NCI-H2227 (cell line): ENCODE measurements at regions not wholly inside any gene's neighbourhood (a gene's known extent, or its start where the extent isn't known, plus 50 kb on each side); places are given as distances from the start of the nearest gene placed in this dataset.
"Not testable (repeated sequence)": the region's sequence is repeated elsewhere in the genome, so short reads cannot be mapped to it uniquely, and the experiment has no call there.

ENCODE experiments used
- DNase-seq: peaks from one replicate; lab custom pipeline; 2025; ENCODE audit not compliant: unreplicated experiment; lab: John Stamatoyannopoulos, UW

GRCh38 chr4:164288578-164288977 lies 465.4 kb upstream of the SMIM31 start:
- no peak for DNase-seq

- DNase-seq, result peak; percentile 4
Measured at GRCh38 chr4:164293203-164293602, 460.7 kb upstream of the SMIM31 start.

DNA sequence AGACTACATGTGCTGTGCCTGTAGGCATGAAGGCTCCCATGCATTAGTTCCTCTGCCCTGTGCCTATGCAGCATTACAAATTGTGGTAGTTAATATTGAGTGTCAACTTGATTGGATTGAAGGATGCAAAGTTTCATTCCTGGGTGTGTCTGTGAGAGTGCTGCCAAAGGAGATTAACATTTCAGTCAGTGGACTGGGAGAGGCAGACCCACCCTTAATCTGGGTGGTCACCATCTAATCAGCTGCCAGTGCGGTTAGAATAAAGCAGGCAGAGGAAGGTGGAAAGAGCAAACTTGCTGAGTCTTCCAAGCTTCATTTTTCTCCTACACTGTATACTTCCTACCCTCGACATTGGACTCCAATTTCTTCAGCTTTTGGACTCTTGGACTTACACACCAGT lies 460.2 kb upstream of the SMIM31 start:
- no peak for DNase-seq

- DNase-seq, result no peak
Measured at GRCh38 chr4:164301430-164301829, 452.5 kb upstream of the SMIM31 start.

DNA sequence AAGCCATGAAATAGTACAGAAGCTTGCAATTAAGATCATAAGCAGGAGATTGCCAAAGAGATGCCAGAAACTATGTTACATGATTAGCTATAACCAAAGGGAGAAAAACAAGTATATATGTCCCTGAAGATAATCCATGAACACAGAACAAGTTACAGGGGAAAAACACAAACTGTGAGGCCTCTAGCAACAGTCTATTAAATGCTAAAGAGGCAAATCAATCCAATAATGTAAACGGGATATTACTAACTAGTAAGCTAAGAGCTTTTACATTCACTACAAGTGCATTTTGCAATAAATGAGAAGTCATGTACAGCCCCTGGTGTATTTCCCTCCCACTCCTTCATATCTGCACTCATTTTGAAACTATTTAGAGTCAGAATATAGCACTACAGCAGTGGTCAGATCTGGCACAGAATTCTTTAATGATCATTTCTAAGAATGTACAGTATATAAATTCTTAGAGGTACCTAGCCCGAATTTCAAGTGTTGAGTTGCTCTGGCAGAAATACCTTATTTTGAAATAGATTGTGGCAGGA lies 449.8 kb upstream of the SMIM31 start:
- no peak for DNase-seq

- DNase-seq, result no peak
Measured at GRCh38 chr4:164304861-164305260, 449.1 kb upstream of the SMIM31 start.

DNA sequence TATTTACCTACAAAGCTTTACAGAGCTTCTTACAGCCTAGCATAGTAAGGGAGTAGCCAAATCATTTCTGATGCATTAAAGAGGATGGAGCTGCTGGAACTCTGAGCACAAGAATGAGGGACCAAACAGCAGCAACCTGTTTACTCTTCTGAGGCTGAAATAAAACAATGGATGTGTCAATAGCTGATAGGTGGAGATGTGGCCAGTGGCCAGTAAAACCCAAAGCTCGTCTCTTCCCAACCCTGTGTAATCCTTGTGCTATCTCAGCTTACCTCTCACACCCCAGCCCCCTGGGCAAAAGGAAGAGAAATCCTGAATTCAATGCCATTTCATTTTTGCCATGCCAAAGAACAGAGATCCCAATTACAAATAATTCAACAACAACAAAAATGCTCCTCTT lies 446.7 kb upstream of the SMIM31 start:
- no peak for DNase-seq

GRCh38 chr4:164312671-164313070 lies 441.3 kb upstream of the SMIM31 start:
- no peak for DNase-seq

DNA sequence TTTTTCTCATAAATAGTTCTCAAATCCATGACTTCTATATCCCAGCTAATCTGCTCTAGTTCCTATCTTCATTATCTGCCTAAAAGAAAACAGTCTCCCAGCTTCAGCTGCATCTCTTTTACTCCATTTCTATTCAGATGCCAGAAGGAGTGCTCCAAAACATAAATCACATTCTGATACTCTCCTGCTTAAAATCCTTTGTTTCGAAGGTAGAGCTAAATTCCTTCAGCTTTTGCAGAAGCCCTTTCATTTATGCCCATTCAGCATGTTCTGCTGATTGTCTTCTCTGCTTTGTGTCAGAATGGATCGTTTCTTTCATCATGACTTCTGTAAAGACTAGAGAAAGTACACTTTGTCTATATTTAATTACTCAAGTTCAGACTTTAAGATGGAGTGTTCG lies 440.1 kb upstream of the SMIM31 start:
- DNase-seq, result no peak

GRCh38 chr4:164318350-164318749 lies 435.6 kb upstream of the SMIM31 start:
- DNase-seq, result peak; percentile 17

DNA sequence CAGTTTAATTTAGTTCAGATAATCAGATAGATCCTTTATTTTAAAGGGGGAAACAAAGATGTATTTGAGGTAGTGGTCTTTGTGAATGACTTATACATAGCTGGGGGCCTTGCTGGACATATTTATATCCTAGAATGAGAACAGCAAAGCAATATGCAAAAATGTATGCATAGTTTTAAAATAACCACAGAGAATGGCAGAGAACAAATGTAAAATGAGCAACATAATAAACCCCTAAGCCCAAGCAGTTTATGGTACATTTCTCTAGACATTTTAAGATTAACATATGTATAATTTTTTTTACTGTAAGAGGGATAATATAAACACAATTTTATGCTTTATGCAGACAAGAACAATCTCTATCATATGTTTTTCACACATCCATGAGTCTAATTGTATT lies 434.2 kb upstream of the SMIM31 start:
- DNase-seq, result no peak

- DNase-seq, result no peak
Measured at GRCh38 chr4:164320847-164321246, 433.1 kb upstream of the SMIM31 start.

GRCh38 chr4:164326056-164326455 lies 427.9 kb upstream of the SMIM31 start:
- DNase-seq, result no peak

DNA sequence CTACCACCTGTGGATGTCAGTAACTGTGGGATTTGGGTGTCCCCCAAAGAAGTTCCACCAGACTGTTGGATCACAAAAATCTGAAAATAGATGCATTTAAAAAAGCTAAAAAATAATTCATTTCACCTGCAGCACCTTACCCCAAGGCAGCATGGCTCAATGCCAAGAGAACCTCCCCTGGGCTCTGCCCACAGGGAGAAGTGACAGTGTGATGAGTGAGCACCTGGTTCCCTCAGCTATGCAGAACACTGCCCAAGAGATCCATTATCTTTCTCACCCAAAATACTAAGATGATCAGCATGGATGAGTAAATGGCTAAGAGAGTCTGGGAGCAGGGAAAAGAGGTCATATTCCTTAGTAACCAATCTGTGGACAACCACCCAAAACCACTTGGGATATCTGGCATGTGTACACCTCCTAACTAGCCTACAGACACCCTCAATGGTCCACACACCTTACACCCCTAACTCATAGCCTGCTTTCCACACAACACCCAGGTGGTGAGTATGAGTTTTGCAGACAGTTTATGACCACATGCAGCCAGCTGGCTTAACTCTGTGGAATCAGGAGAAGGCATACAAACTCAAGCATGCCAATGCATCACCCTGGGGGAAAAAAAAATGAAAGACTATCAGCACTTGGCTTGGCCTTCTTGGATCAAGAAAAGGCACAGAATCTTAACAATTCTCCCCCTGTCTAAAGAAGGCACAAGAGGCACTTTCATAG lies 416.5 kb upstream of the SMIM31 start:
- no peak for DNase-seq

- DNase-seq, result no peak
Measured at GRCh38 chr4:164343472-164343976, 410.4 kb upstream of the SMIM31 start.

DNA sequence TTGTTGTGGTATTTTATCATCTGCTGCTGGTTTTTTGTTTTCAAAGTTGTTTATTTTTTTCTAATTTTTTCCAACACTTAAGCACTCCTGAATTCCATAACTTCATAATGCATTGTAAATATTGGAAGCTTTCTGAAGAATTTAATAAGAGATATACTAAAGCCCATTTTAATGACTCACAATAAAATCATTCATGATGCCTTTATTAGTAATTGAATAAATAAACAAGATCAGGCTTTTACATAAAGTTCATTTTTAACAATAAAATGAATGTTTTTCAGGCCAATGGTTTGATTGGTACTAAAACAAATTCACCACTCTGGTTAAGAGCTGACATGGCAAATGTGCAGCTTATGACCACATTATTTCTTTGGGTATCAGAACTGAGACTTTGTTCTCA lies 408.2 kb upstream of the SMIM31 start:
- no peak for DNase-seq

GRCh38 chr4:164350061-164350460 lies 403.9 kb upstream of the SMIM31 start:
- DNase-seq, result no peak

DNA sequence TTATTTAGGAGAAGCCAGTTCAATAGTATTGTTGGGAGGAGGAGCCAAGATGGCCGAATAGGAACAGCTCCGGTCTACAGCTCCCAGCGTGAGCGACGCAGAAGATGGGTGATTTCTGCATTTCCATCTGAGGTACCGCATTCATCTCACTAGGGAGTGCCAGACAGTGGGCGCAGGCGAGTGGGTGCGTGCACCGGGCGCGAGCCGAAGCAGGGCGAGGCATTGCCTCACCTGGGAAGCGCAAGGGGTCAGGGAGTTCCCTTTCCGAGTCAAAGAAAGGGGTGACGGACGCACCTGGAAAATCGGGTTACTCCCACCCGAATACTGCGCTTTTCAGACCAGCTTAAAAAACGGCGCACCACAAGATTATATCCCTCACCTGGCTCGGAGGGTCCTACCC lies 403.2 kb upstream of the SMIM31 start:
- DNase-seq, result not testable (repeated sequence)

GRCh38 chr4:164357957-164358356 lies 396.0 kb upstream of the SMIM31 start:
- no peak for DNase-seq

DNA sequence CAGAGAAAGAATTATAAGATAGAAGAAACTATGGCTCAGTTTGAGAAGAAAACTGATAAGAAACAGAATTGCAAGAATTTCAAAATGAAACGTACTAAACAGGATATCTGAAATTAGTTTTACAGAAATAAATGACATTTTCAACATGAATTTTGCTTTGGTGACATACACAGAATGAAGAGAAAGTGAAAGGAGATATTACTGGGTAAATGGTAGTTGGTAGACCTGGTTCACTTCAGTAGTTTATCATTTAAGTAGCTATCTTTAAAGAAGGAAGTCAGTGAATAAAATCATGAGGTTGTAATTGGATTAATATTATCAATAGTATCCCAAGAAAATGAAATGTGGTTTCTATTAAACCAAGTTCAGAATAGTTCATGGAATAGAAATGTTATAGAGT lies 395.5 kb upstream of the SMIM31 start:
- no peak for DNase-seq

DNA sequence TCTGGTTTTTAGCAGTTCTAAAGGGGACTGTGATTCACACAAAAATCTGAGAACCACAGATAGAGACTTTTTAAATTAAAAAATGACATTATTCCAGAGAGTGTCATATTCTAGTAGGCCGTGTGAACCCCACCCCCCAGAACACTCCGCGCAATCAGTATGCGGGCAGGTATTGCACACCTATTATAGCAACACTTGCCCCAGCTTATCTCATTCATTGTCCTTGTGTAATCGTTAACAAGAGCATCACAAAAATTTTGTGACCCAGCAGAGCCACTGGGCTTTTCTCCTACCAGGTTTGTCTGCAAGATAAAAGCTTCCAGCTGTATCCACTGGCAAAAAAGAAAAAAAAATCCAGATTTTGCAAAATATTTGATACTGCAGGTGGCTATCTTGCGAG lies 394.1 kb upstream of the SMIM31 start:
- DNase-seq, result no peak

GRCh38 chr4:164368894-164369293 lies 385.0 kb upstream of the SMIM31 start:
- no peak for DNase-seq

DNA sequence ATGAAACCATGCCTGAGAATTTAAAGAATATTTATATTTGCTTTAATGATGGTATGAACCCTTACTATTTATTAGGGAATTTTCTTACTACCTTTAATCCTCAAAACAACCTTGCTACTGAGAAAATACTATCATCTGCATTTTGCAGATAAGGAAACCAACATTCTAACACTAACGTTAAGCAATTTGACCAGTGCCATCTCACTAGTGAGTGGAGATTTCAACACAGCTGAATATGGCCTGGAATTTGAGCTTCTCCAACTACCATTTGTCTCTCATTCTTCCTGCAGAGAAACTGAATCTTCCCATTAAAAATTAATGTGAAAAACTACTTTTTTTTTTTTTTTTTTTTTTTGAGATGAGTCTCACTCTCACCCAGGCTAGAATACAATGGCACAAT lies 380.9 kb upstream of the SMIM31 start:
- DNase-seq, result no peak
